Transverse colon (tissue), 3 donors: ENCODE measurements at regions not wholly inside any gene's neighbourhood (a gene's known extent, or its start where the extent isn't known, plus 50 kb on each side); places are given as distances from the start of the nearest gene placed in this dataset.

Experiments
- POLR2A ChIP-seq: fragments of 450-650 bp; IDR thresholded peaks from one replicate; pipeline ENCODE4 v1.6.1; 2016; ENCODE audit warnings: antibody characterized with exemption, mild to moderate bottlenecking, moderate library complexity
- TF ChIP-seq, protein P1 (sequence below), 5 experiments: fragments of 200-600 bp in 3 of 5; fragments of 450-650 bp in 2 of 5; sonication (generic) in 3 of 5; IDR thresholded peaks; 1 replicate in 2 of 5; 2 replicates in 3 of 5; pipeline ENCODE4 v1.5.1; 2016 to 2017; ENCODE audit warnings: antibody characterized with exemption in 5 of 5, inconsistent platforms in 3 of 5, mild to moderate bottlenecking in 2 of 5, moderate library complexity in 1 of 5

DNA sequence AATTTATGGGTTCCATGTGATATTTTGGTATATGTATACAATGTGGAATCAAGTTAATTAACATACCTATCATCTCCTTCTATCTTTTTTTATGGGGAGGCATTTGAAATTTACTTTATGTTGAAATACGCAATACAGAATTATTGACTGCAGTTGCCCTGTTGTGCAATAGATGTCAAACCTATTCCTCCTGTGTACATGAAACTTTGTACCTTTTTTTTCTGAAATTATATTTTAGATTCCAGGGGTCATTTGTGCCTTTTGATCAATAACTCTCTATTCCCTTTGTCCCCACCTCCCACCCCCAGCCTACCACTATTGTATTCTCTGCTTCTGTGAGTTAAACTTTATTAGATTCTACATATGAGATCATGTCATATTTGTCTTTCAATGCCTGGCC, 369.9 kb downstream of the FSIP2 start:
- TF ChIP-seq, protein P1, sequence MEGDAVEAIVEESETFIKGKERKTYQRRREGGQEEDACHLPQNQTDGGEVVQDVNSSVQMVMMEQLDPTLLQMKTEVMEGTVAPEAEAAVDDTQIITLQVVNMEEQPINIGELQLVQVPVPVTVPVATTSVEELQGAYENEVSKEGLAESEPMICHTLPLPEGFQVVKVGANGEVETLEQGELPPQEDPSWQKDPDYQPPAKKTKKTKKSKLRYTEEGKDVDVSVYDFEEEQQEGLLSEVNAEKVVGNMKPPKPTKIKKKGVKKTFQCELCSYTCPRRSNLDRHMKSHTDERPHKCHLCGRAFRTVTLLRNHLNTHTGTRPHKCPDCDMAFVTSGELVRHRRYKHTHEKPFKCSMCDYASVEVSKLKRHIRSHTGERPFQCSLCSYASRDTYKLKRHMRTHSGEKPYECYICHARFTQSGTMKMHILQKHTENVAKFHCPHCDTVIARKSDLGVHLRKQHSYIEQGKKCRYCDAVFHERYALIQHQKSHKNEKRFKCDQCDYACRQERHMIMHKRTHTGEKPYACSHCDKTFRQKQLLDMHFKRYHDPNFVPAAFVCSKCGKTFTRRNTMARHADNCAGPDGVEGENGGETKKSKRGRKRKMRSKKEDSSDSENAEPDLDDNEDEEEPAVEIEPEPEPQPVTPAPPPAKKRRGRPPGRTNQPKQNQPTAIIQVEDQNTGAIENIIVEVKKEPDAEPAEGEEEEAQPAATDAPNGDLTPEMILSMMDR (IDR thresholded peaks at IDR 0.05), result no peak
- TF ChIP-seq POLR2A, result no peak
